ENCODE measurements at regions not wholly inside any gene's neighbourhood (a gene's known extent, or its start where the extent isn't known, plus 50 kb on each side); places are given as distances from the start of the nearest gene placed in this dataset.

DNA sequence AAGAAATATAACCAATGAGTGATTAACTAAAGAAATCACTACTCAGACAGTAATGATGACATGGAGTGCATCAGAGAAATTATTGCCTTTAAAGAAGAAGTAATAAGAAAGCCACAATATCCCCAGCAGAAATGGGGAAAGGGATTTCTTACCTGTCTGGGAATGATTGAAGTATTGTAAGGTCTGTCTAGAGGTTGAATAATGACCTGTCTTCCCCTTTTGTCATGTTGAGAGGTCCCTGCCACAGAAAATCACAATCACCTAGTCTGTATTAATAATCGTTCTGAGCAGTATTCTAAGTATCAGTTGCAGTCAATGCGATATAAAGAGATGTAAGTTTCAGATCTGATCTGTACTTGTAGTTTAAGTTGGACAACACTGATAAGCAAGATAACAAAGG, 349.1 kb upstream of the TPK1 start:
- TF ChIP-seq, protein P1, sequence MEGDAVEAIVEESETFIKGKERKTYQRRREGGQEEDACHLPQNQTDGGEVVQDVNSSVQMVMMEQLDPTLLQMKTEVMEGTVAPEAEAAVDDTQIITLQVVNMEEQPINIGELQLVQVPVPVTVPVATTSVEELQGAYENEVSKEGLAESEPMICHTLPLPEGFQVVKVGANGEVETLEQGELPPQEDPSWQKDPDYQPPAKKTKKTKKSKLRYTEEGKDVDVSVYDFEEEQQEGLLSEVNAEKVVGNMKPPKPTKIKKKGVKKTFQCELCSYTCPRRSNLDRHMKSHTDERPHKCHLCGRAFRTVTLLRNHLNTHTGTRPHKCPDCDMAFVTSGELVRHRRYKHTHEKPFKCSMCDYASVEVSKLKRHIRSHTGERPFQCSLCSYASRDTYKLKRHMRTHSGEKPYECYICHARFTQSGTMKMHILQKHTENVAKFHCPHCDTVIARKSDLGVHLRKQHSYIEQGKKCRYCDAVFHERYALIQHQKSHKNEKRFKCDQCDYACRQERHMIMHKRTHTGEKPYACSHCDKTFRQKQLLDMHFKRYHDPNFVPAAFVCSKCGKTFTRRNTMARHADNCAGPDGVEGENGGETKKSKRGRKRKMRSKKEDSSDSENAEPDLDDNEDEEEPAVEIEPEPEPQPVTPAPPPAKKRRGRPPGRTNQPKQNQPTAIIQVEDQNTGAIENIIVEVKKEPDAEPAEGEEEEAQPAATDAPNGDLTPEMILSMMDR (IDR thresholded peaks at IDR 0.05; ENCODE audit: poor library complexity), result no peak
- no peak for TF ChIP-seq EZH2 (IDR thresholded peaks at IDR 0.05; ENCODE audit: borderline replicate concordance)
- TF ChIP-seq EZH2phosphoT487 (IDR thresholded peaks at IDR 0.05; ENCODE audit: low read depth, severe bottlenecking, unreplicated experiment), result no peak
